M059J (cell line): ENCODE measurements at regions not wholly inside any gene's neighbourhood (a gene's known extent, or its start where the extent isn't known, plus 50 kb on each side); places are given as distances from the start of the nearest gene placed in this dataset.

Experiments used
- DNase-seq: peaks from one replicate; pipeline ENCODE4 v3.0.0-alpha.2; 2012; ENCODE audit warnings: low read depth

- no peak for DNase-seq
Observed at GRCh38 chr7:27459731-27460053, 203.0 kb downstream of the HIBADH start.

GRCh38 chr7:27462575-27463270 is 200.0 kb downstream of the HIBADH start:
- DNase-seq: peak; percentile 71

- DNase-seq: no peak
Observed at GRCh38 chr7:27464970-27465369, 197.7 kb downstream of the HIBADH start.

DNA sequence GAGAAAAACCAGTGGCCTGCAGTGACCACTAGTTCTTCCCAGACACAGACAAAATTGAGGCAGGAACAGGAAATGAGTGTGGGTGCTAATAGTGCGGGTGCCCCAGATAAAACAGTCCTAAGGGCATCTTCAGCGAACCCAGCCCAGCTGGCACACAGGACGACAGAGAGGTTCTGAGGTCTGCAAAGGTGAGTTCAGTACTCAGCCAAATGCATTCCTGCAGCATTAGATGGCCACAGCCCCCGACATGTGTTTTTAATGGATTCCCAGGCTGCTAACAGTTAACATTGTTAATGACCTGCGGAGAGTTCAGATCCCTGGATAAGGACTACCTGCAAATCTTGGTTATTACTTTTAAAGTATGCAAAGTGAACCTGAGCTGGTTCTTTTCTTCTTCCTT is 196.0 kb downstream of the HIBADH start:
- peak; percentile 10 for DNase-seq

DNA sequence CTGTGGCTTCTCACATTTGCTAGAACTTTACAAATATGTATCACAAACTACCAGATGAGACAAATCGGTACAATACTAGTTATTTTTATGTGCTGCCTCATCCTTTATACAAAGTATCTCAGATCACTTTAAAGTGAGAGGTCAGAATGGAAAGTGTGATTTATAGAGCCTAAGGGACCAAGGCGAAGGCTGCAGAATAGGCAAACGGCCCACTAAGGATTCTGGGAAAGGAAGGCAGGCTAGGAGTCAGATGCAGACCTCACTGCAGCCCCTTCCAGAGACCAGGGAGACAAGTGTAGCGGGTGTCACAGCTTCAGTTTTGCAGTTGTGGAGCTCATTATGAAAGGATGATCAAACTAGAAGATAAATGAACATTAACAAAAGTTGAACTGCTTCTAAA is 190.6 kb downstream of the HIBADH start:
- DNase-seq: no peak
